Erythroblast (primary cell): ENCODE measurements at regions not wholly inside any gene's neighbourhood (a gene's known extent, or its start where the extent isn't known, plus 50 kb on each side); places are given as distances from the start of the nearest gene placed in this dataset.

Experiments used
- GATA1 ChIP-seq: IDR thresholded peaks from 2 replicates; pipeline ENCODE4 v1.6.1; 2011; ENCODE audit warnings: low read depth, mild to moderate bottlenecking, control low read depth, low read length, moderate library complexity
- POLR2A ChIP-seq: IDR thresholded peaks from 2 replicates; pipeline ENCODE4 v1.6.1; 2011; ENCODE audit warnings: mild to moderate bottlenecking, low read length

DNA sequence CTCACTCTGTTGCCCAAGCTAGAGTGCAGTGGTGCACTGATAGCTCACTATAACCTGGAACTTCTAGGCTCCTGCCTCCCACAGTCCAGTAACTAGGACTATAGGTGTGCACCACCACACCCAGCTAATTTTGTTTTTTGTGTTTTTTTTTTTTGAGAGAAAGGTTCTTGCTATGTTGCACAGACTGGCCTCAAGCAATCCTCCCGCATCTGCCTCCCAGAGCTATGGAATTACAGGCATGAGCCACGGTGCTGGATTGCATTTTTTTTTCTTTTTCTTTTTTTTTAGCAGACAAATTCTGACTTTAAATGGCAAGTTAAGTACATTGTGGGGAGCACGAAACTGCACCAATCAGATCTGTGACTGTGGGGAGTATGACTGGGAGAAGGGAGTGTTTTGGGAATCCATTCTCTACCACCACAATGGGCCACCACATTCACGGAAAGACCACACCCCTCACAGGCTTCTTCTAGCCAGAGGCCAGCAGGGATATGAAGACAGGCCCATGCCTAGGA is 58.1 kb upstream of the MSMB start:
- TF ChIP-seq POLR2A (no peak), GATA1 (no peak)
